ENCODE measurements at regions not wholly inside any gene's neighbourhood (a gene's known extent, or its start where the extent isn't known, plus 50 kb on each side); places are given as distances from the start of the nearest gene placed in this dataset.
"Not testable (repeated sequence)": the region's sequence is repeated elsewhere in the genome, so short reads cannot be mapped to it uniquely, and the experiment has no call there.

DNA sequence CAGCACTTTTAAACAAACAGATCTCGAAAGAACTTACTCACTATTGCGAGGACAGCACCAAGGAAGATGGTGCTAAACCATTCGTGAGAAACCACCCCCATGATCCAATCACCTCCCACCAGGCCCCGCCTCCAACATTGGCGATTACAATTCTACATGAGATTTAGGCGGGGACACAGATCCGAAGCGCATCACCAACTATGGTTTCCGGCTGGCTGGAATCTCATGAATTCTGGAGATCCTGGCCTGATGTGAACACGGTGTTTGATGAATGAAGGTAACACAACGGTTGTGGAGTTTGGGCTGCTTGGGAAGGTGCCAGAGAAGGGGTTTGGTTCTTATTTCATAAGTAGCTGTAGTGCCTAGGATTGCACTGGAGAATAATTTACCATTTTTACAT is 216.7 kb downstream of the EMX2 start:
- no peaks in the 10 kb centered on the region for H3K36me3 ChIP-seq (ENCODE audit: control insufficient read depth, insufficient read depth, low read length)
- no peak overlapping the region for H3K9ac ChIP-seq (ENCODE audit: low read depth, low read length)
- H3K9me3 ChIP-seq (ENCODE audit: control insufficient read depth, insufficient read depth, low read length) = no peaks in the 10 kb centered on the region
- H3K4me1 ChIP-seq (ENCODE audit: control insufficient read depth, insufficient read depth, low read length) = no peaks in the 10 kb centered on the region
- H3K4me3 ChIP-seq (ENCODE audit: low read depth, low read length) = no peak overlapping the region
- H3K27me3 ChIP-seq (ENCODE audit: control insufficient read depth, insufficient read depth, low read length) = no peaks in the 10 kb centered on the region

GRCh38 chr10:117761695-117762094 is 219.1 kb downstream of the EMX2 start:
- Histone ChIP-seq H3K9me3 (ENCODE audit: control insufficient read depth, insufficient read depth, low read length) (no peaks in the 10 kb centered on the region), H3K27me3 (ENCODE audit: control insufficient read depth, insufficient read depth, low read length) (no peaks in the 10 kb centered on the region), H3K4me3 (ENCODE audit: low read depth, low read length) (no peak overlapping the region), H3K36me3 (ENCODE audit: control insufficient read depth, insufficient read depth, low read length) (no peaks in the 10 kb centered on the region), H3K4me1 (ENCODE audit: control insufficient read depth, insufficient read depth, low read length) (no peaks in the 10 kb centered on the region), H3K9ac (ENCODE audit: low read depth, low read length) (no peak overlapping the region)

- Histone ChIP-seq H3K9me3 (ENCODE audit: control insufficient read depth, insufficient read depth, low read length) (no peaks in the 10 kb centered on the region), H3K27me3 (ENCODE audit: control insufficient read depth, insufficient read depth, low read length) (no peaks in the 10 kb centered on the region), H3K4me1 (ENCODE audit: control insufficient read depth, insufficient read depth, low read length) (no peaks in the 10 kb centered on the region), H3K36me3 (ENCODE audit: control insufficient read depth, insufficient read depth, low read length) (no peaks in the 10 kb centered on the region), H3K9ac (ENCODE audit: low read depth, low read length) (no peak overlapping the region), H3K4me3 (ENCODE audit: low read depth, low read length) (no peak overlapping the region)
Measured at GRCh38 chr10:117762126-117762818, 219.7 kb downstream of the EMX2 start.

DNA sequence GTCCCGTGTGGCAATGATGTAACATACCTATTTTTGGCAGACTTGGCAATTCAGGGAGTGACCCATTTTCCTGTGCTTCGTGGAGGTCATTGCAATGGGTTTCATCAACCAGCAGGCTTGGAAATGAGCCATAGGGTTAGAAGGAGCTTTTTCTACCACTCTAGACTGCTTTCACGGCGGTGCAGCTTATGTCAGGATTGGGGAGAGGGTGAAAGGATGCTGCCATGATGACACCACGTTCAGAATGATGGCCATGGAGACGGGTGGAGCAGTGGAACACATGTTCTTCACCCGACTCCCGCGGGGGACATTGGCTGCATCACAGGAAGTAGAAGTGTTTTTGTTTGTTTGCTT is 220.2 kb downstream of the EMX2 start:
- Histone ChIP-seq H3K9me3 (ENCODE audit: control insufficient read depth, insufficient read depth, low read length) (no peaks in the 10 kb centered on the region), H3K27me3 (ENCODE audit: control insufficient read depth, insufficient read depth, low read length) (no peaks in the 10 kb centered on the region), H3K36me3 (ENCODE audit: control insufficient read depth, insufficient read depth, low read length) (no peaks in the 10 kb centered on the region), H3K9ac (ENCODE audit: low read depth, low read length) (no peak overlapping the region), H3K4me3 (ENCODE audit: low read depth, low read length) (no peak overlapping the region), H3K4me1 (ENCODE audit: control insufficient read depth, insufficient read depth, low read length) (no peaks in the 10 kb centered on the region)

GRCh38 chr10:117763528-117763927 is 221.0 kb downstream of the EMX2 start:
- Histone ChIP-seq H3K4me1 (ENCODE audit: control insufficient read depth, insufficient read depth, low read length) (no peaks in the 10 kb centered on the region), H3K9me3 (ENCODE audit: control insufficient read depth, insufficient read depth, low read length) (no peaks in the 10 kb centered on the region), H3K4me3 (ENCODE audit: low read depth, low read length) (no peak overlapping the region), H3K9ac (ENCODE audit: low read depth, low read length) (no peak overlapping the region), H3K36me3 (ENCODE audit: control insufficient read depth, insufficient read depth, low read length) (no peaks in the 10 kb centered on the region), H3K27me3 (ENCODE audit: control insufficient read depth, insufficient read depth, low read length) (no peaks in the 10 kb centered on the region)

DNA sequence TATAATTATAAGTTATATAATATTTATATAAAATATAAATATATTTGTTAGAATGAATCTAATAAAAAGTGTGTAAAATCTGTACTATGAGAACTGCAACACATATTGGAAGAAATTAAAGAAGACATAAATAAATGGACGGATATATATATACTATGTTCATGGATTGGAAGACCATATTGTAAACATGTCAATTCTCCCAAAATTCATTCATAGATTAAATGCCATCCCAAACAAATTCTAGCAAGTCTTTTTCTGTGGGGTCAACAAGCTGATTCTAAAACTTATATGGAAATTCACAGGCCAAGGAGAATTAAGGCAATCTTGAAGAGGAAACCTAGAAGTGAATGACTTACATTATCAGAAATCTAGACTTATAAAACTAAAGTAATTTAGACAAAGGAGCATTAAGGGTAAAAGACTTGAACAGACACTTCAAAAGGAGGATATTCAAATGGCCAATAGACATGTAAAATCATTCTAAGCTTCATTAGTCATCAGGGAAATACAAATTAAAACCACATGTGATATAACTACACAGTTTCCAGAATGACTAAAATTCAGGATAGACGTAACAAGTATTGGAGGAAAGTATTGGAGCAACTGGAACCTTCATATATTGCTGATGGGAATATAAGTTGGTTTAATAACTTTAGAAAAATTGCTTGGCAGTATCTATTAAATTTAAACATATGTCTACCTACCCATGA is 225.9 kb downstream of the EMX2 start:
- no peaks in the 10 kb centered on the region for H3K4me1 ChIP-seq (ENCODE audit: control insufficient read depth, insufficient read depth, low read length)
- no peaks in the 10 kb centered on the region for H3K27me3 ChIP-seq (ENCODE audit: control insufficient read depth, insufficient read depth, low read length)
- no peaks in the 10 kb centered on the region for H3K9me3 ChIP-seq (ENCODE audit: control insufficient read depth, insufficient read depth, low read length)
- H3K9ac ChIP-seq (ENCODE audit: low read depth, low read length) = no peak overlapping the region
- no peak overlapping the region for H3K4me3 ChIP-seq (ENCODE audit: low read depth, low read length)
- H3K36me3 ChIP-seq (ENCODE audit: control insufficient read depth, insufficient read depth, low read length) = no peaks in the 10 kb centered on the region

DNA sequence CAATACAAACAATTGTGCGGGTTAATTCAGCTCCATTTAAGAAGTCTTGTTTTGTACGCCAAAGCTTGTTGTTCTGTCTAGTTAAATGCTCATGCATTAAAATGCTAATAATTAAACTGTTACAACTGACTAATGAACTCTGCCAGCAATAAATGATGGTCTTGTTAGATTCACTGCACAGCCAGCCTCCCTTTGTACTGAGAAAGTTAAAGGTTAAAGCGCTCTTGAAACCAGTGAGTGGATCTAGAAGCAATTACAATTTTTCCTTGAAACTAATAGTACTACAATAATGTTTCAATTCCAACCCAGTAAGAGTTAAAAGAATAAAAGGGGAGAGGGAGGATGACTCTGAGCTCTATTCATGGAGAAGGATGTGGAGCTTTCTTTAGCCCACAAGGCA is 233.0 kb downstream of the EMX2 start:
- Histone ChIP-seq H3K4me1 (ENCODE audit: control insufficient read depth, insufficient read depth, low read length) (no peaks in the 10 kb centered on the region), H3K4me3 (ENCODE audit: low read depth, low read length) (no peak overlapping the region), H3K9me3 (ENCODE audit: control insufficient read depth, insufficient read depth, low read length) (no peaks in the 10 kb centered on the region), H3K27me3 (ENCODE audit: control insufficient read depth, insufficient read depth, low read length) (no peaks in the 10 kb centered on the region), H3K36me3 (ENCODE audit: control insufficient read depth, insufficient read depth, low read length) (no peaks in the 10 kb centered on the region), H3K9ac (ENCODE audit: low read depth, low read length) (no peak overlapping the region)

GRCh38 chr10:117777222-117777621 is 234.7 kb downstream of the EMX2 start:
- not testable (repeated sequence) for H3K9ac ChIP-seq (ENCODE audit: low read depth, low read length); H3K36me3 ChIP-seq (ENCODE audit: control insufficient read depth, insufficient read depth, low read length); H3K4me1 ChIP-seq (ENCODE audit: control insufficient read depth, insufficient read depth, low read length); H3K9me3 ChIP-seq (ENCODE audit: control insufficient read depth, insufficient read depth, low read length); H3K27me3 ChIP-seq (ENCODE audit: control insufficient read depth, insufficient read depth, low read length); H3K4me3 ChIP-seq (ENCODE audit: low read depth, low read length)

GRCh38 chr10:117778241-117778640 is 235.7 kb downstream of the EMX2 start:
- no peaks in the 10 kb centered on the region for H3K27me3 ChIP-seq (ENCODE audit: control insufficient read depth, insufficient read depth, low read length)
- H3K9ac ChIP-seq (ENCODE audit: low read depth, low read length) = no peak overlapping the region
- H3K4me1 ChIP-seq (ENCODE audit: control insufficient read depth, insufficient read depth, low read length) = no peaks in the 10 kb centered on the region
- no peaks in the 10 kb centered on the region for H3K9me3 ChIP-seq (ENCODE audit: control insufficient read depth, insufficient read depth, low read length)
- no peaks in the 10 kb centered on the region for H3K36me3 ChIP-seq (ENCODE audit: control insufficient read depth, insufficient read depth, low read length)
- H3K4me3 ChIP-seq (ENCODE audit: low read depth, low read length) = no peak overlapping the region

- no peaks in the 10 kb centered on the region for H3K9me3 ChIP-seq (ENCODE audit: control insufficient read depth, insufficient read depth, low read length)
- H3K4me1 ChIP-seq (ENCODE audit: control insufficient read depth, insufficient read depth, low read length) = no peaks in the 10 kb centered on the region
- no peaks in the 10 kb centered on the region for H3K36me3 ChIP-seq (ENCODE audit: control insufficient read depth, insufficient read depth, low read length)
- no peak overlapping the region for H3K4me3 ChIP-seq (ENCODE audit: low read depth, low read length)
- H3K27me3 ChIP-seq (ENCODE audit: control insufficient read depth, insufficient read depth, low read length) = no peaks in the 10 kb centered on the region
- no peak overlapping the region for H3K9ac ChIP-seq (ENCODE audit: low read depth, low read length)
Measured at GRCh38 chr10:117780411-117780810, 237.9 kb downstream of the EMX2 start.

DNA sequence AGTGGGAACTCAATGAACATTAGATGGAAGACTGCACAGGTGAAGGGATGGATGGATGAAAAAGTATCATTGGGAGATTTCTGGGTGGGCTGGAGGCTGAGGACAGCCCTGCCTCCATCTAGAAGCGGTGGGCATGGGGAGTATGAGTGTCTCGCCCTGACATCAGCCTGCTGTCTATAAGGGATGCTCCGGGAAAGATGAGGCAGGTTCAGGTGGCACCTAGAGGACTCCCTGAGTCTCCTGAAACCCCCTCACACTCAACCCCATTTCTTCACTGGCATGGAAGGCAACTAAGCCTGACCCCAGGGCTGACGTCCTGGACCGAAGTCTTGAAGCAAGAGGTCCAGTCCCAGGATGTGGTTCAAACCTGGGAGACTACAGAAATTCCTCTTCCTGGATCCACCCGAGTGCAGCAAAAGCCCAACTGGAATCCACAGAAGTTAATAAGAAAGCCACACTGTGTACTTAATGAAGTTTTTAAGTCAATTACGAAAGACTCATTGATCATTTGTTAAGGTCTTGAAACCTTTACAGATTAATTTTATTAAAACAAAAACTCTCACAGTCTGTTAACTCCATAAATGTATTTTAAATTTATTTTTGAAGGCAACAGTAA is 238.8 kb downstream of the EMX2 start:
- H3K4me1 ChIP-seq (ENCODE audit: control insufficient read depth, insufficient read depth, low read length) = no peaks in the 10 kb centered on the region
- no peaks in the 10 kb centered on the region for H3K9me3 ChIP-seq (ENCODE audit: control insufficient read depth, insufficient read depth, low read length)
- H3K9ac ChIP-seq (ENCODE audit: low read depth, low read length) = no peak overlapping the region
- no peak overlapping the region for H3K4me3 ChIP-seq (ENCODE audit: low read depth, low read length)
- H3K27me3 ChIP-seq (ENCODE audit: control insufficient read depth, insufficient read depth, low read length) = no peaks in the 10 kb centered on the region
- H3K36me3 ChIP-seq (ENCODE audit: control insufficient read depth, insufficient read depth, low read length) = no peaks in the 10 kb centered on the region

DNA sequence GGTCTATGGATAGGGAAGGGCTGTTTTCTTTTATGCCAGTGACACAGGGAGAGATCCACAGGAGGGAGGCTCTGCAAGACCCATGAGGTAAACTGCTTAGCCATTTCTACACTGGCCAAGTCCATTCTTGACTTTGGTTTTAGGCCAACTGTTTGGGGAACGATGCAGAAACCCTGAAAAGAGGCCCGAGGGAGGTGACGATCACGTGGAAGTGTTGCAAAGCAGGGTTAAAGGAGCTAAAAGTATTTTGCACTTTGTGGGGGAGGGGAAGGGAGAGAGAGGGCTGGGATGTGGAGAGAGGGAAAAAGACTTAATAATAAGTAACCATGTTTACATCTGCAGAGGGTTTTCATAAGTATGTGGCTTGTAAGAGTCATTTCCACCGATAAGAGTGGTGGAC is 239.7 kb downstream of the EMX2 start:
- Histone ChIP-seq H3K9ac (ENCODE audit: low read depth, low read length) (no peak overlapping the region), H3K9me3 (ENCODE audit: control insufficient read depth, insufficient read depth, low read length) (no peaks in the 10 kb centered on the region), H3K4me3 (ENCODE audit: low read depth, low read length) (no peak overlapping the region), H3K4me1 (ENCODE audit: control insufficient read depth, insufficient read depth, low read length) (no peaks in the 10 kb centered on the region), H3K27me3 (ENCODE audit: control insufficient read depth, insufficient read depth, low read length) (no peaks in the 10 kb centered on the region), H3K36me3 (ENCODE audit: control insufficient read depth, insufficient read depth, low read length) (no peaks in the 10 kb centered on the region)
